Upper lobe of right lung (tissue), 1 donor: ENCODE measurements at regions not wholly inside any gene's neighbourhood (a gene's known extent, or its start where the extent isn't known, plus 50 kb on each side); places are given as distances from the start of the nearest gene placed in this dataset.

Experiments used
- ATAC-seq: fragments of 200-7000 bp; cut with Tn5 transposase; one replicate; pipeline ENCODE4 v1.9.1; 2020; ENCODE audit warnings: mild to moderate bottlenecking, moderate library complexity
- DNase-seq: peaks from one replicate; pipeline ENCODE4 v3.0.0-alpha.2; 2020
- H3K27ac ChIP-seq: fragments of 200-600 bp; one replicate; pipeline ENCODE4 v1.8.0; 2022
- H3K27me3 ChIP-seq: fragments of 200-600 bp; one replicate; pipeline ENCODE4 v1.8.0; 2022; ENCODE audit warnings: mild to moderate bottlenecking
- H3K36me3 ChIP-seq: fragments of 200-600 bp; one replicate; pipeline ENCODE4 v1.8.0; 2022
- H3K4me1 ChIP-seq: fragments of 200-600 bp; one replicate; pipeline ENCODE4 v1.8.0; 2022
- H3K4me3 ChIP-seq: fragments of 200-600 bp; one replicate; pipeline ENCODE4 v1.8.0; 2022; ENCODE audit warnings: mild to moderate bottlenecking
- H3K9me3 ChIP-seq: fragments of 200-600 bp; one replicate; pipeline ENCODE4 v1.8.0; 2022
- intact Hi-C: fragments of 100-400 bp; cut with DNase I; formaldehyde crosslinking; loops from one replicate; pipeline ENCODE4 v1.11.0; 2022
- TF ChIP-seq, protein P1 (sequence below): fragments of 200-600 bp; IDR thresholded peaks from one replicate; pipeline ENCODE4 v1.8.0; 2022; ENCODE audit warnings: antibody characterized with exemption
- donor health status: DM: no; HTN: yes; CAD: no; lungs with severe emphysema.

- DNase-seq = no peak
- Histone ChIP-seq H3K9me3 (no peaks in the 10 kb centered on the region), H3K27me3 (no peaks in the 10 kb centered on the region), H3K36me3 (no peaks in the 10 kb centered on the region), H3K27ac (no peak overlapping the region), H3K4me1 (no peaks in the 10 kb centered on the region), H3K4me3 (no peak overlapping the region)
- intact Hi-C loops = no loop called here
- no peak for ATAC-seq
- TF ChIP-seq, protein P1, sequence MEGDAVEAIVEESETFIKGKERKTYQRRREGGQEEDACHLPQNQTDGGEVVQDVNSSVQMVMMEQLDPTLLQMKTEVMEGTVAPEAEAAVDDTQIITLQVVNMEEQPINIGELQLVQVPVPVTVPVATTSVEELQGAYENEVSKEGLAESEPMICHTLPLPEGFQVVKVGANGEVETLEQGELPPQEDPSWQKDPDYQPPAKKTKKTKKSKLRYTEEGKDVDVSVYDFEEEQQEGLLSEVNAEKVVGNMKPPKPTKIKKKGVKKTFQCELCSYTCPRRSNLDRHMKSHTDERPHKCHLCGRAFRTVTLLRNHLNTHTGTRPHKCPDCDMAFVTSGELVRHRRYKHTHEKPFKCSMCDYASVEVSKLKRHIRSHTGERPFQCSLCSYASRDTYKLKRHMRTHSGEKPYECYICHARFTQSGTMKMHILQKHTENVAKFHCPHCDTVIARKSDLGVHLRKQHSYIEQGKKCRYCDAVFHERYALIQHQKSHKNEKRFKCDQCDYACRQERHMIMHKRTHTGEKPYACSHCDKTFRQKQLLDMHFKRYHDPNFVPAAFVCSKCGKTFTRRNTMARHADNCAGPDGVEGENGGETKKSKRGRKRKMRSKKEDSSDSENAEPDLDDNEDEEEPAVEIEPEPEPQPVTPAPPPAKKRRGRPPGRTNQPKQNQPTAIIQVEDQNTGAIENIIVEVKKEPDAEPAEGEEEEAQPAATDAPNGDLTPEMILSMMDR = no peak
Observed at GRCh38 chr13:86655561-86655960, 856.3 kb upstream of the SLITRK6 start.

GRCh38 chr13:86660090-86660489 lies 860.9 kb upstream of the SLITRK6 start:
- H3K27me3 ChIP-seq = no peaks in the 10 kb centered on the region
- no peak overlapping the region for H3K27ac ChIP-seq
- H3K4me3 ChIP-seq = no peak overlapping the region
- ATAC-seq = no peak
- no peaks in the 10 kb centered on the region for H3K36me3 ChIP-seq
- no peaks in the 10 kb centered on the region for H3K4me1 ChIP-seq
- DNase-seq = no peak
- intact Hi-C loops = no loop called here
- TF ChIP-seq, protein P1 = no peak
- no peaks in the 10 kb centered on the region for H3K9me3 ChIP-seq

DNA sequence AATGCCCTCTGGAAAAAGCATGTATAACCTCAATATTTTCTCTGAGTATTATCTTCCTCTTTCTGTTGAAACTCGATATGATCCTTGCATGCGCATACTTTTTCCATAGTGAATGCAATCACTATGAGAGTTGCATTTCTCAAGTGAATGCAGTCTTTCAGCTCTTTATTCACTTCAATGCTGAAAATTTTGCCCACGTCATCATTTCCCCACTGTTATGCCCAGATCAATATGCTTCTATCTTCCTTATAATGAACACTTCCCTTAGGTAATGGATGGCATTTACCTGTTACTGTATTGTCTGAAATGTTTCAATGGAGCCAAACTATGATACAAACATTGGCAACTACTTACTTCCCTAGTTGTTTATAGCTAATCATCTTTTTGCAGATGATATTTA lies 866.6 kb upstream of the SLITRK6 start:
- Histone ChIP-seq H3K4me1 (no peaks in the 10 kb centered on the region), H3K9me3 (no peaks in the 10 kb centered on the region), H3K27ac (no peak overlapping the region), H3K27me3 (no peaks in the 10 kb centered on the region), H3K36me3 (no peaks in the 10 kb centered on the region), H3K4me3 (no peak overlapping the region)
- intact Hi-C loops = no loop called here
- DNase-seq (no peak), ATAC-seq (no peak)
- TF ChIP-seq, protein P1 = no peak

GRCh38 chr13:86673931-86674431 lies 874.8 kb upstream of the SLITRK6 start:
- intact Hi-C loops = no loop called here
- Histone ChIP-seq H3K27ac (no peak overlapping the region), H3K27me3 (no peaks in the 10 kb centered on the region), H3K4me1 (no peaks in the 10 kb centered on the region), H3K4me3 (no peak overlapping the region), H3K9me3 (no peaks in the 10 kb centered on the region), H3K36me3 (no peaks in the 10 kb centered on the region)
- TF ChIP-seq, protein P1 = no peak
- DNase-seq (no peak), ATAC-seq (no peak)

- Histone ChIP-seq H3K36me3 (no peaks in the 10 kb centered on the region), H3K4me3 (no peak overlapping the region), H3K27ac (no peak overlapping the region), H3K9me3 (no peaks in the 10 kb centered on the region), H3K4me1 (no peaks in the 10 kb centered on the region), H3K27me3 (no peaks in the 10 kb centered on the region)
- intact Hi-C loops = no loop called here
- ATAC-seq (no peak), DNase-seq (no peak)
- TF ChIP-seq, protein P1 = no peak
Observed at GRCh38 chr13:86681223-86681622, 882.0 kb upstream of the SLITRK6 start.

- H3K4me3 ChIP-seq = no peak overlapping the region
- no peaks in the 10 kb centered on the region for H3K27me3 ChIP-seq
- TF ChIP-seq, protein P1 = no peak
- H3K36me3 ChIP-seq = no peaks in the 10 kb centered on the region
- no peaks in the 10 kb centered on the region for H3K4me1 ChIP-seq
- ATAC-seq = no peak
- no peak for DNase-seq
- intact Hi-C loops = no loop called here
- no peaks in the 10 kb centered on the region for H3K9me3 ChIP-seq
- H3K27ac ChIP-seq = no peak overlapping the region
Observed at GRCh38 chr13:86684402-86684801, 885.2 kb upstream of the SLITRK6 start.
